A549 (cell line): ENCODE measurements at regions not wholly inside any gene's neighbourhood (a gene's known extent, or its start where the extent isn't known, plus 50 kb on each side); places are given as distances from the start of the nearest gene placed in this dataset.

Experiments used
- ATAC-seq, 2 experiments: fragments of 200-7000 bp in 1 of 2; fragments of >200 bp in 1 of 2; cut with Nextera tagmentation in 1 of 2; cut with Tn5 transposase in 1 of 2; 3 replicates each; pipeline versions ENCODE4 v1.8.0 to v1.9.1; 2018 to 2020; ENCODE audit warnings: mild to moderate bottlenecking in 1 of 2, moderate library complexity in 1 of 2
- CTCF ChIA-PET: fragments of 300-600 bp; sonication (Branson Sonifier 250); formaldehyde crosslinking; extraction: SDS; loops from one replicate; lab custom pipeline; 2021; ENCODE audit warnings: antibody characterized with exemption, inconsistent platforms; lab: Yijun Ruan, JAX
- POLR2A ChIA-PET: fragments of 350-600 bp; formaldehyde crosslinking; extraction: SDS; loops from one replicate; lab custom pipeline; 2021; ENCODE audit warnings: antibody characterized with exemption, inconsistent platforms; lab: Yijun Ruan, JAX
- DNase-seq, 2 experiments: peaks; one replicate each; pipeline versions ENCODE4 v3.0.0 to v3.0.0-alpha.2; 2011 to 2016; ENCODE audit warnings: low read depth in 1 of 2, low spot score in 1 of 2
- FAIRE-seq: peaks from 2 replicates; lab custom pipeline; 2011; peaks lifted over from hg19 to GRCh38; lab: Jason Lieb, UNC
- H3K27ac ChIP-seq, 2 experiments: fragments of >200 bp; sonication (Bioruptor Twin); formaldehyde crosslinking; 3 replicates each; pipeline ENCODE4 v1.5.1; 2016 to 2017
- H3K4me1 ChIP-seq: fragments of >200 bp; sonication (Bioruptor Twin); formaldehyde crosslinking; 3 replicates; pipeline ENCODE4 v1.6.1; 2016
- H3K4me2 ChIP-seq: fragments of >200 bp; sonication (Bioruptor Twin); formaldehyde crosslinking; 3 replicates; pipeline ENCODE4 v1.6.1; 2016
- H3K4me3 ChIP-seq: fragments of >200 bp; sonication (Bioruptor Twin); formaldehyde crosslinking; 3 replicates; pipeline ENCODE4 v1.5.1; 2016
- H3K9me3 ChIP-seq: fragments of >200 bp; sonication (Bioruptor Twin); formaldehyde crosslinking; 3 replicates; pipeline ENCODE4 v1.6.1; 2016
- CEBPB ChIP-seq, 2 experiments: fragments of >200 bp in 1 of 2; sonication (Bioruptor Twin) in 1 of 2; formaldehyde crosslinking in 1 of 2; IDR thresholded peaks; 2 replicates each; pipeline ENCODE4 v1.6.1; 2012 to 2016
- CTCF ChIP-seq: fragments of >200 bp; sonication (Bioruptor Twin); formaldehyde crosslinking; IDR thresholded peaks from 3 replicates; pipeline ENCODE4 v1.5.1; 2016
- E2F6 ChIP-seq: IDR thresholded peaks from 2 replicates; pipeline ENCODE4 v1.6.1; 2012; ENCODE audit warnings: low read depth, borderline replicate concordance
- FOSL2 ChIP-seq, 2 experiments: fragments of 450-650 bp in 1 of 2; fragments of >200 bp in 1 of 2; sonication (Bioruptor Twin) in 1 of 2; formaldehyde crosslinking; IDR thresholded peaks; 2 replicates each; pipeline versions ENCODE4 v1.5.0 to v1.6.1; 2016 to 2020; ENCODE audit warnings: mild to moderate bottlenecking in 1 of 2, moderate library complexity in 1 of 2
- GATA3 ChIP-seq: IDR thresholded peaks from 2 replicates; pipeline ENCODE4 v1.6.1; 2012; ENCODE audit warnings: borderline replicate concordance
- HEYL ChIP-seq: fragments of 250-450 bp; sonication (Bioruptor Pico); IDR thresholded peaks from 2 replicates; pipeline ENCODE4 v1.8.0; 2021; ENCODE audit warnings: mild to moderate bottlenecking, moderate library complexity
- HOXB5 ChIP-seq: fragments of 250-450 bp; sonication (Bioruptor Pico); IDR thresholded peaks from 2 replicates; pipeline ENCODE4 v1.5.0; 2020; ENCODE audit warnings: mild to moderate bottlenecking, moderate library complexity
- JUN ChIP-seq, 2 experiments: fragments of >200 bp; sonication (Bioruptor Twin); formaldehyde crosslinking; IDR thresholded peaks; 2 replicates in 1 of 2; 3 replicates in 1 of 2; pipeline ENCODE4 v1.6.1; 2016 to 2017
- JUNB ChIP-seq: fragments of >200 bp; sonication (Bioruptor Twin); formaldehyde crosslinking; IDR thresholded peaks from 2 replicates; pipeline ENCODE4 v1.6.1; 2016
- KDM1A ChIP-seq: fragments of 200-600 bp; sonication (generic); IDR thresholded peaks from 2 replicates; pipeline ENCODE4 v1.6.1; 2016; ENCODE audit warnings: low read depth, mild to moderate bottlenecking
- MAFK ChIP-seq: fragments of 450-650 bp; IDR thresholded peaks from 2 replicates; pipeline ENCODE4 v1.6.1; 2014; ENCODE audit not compliant: partially characterized antibody
- MAZ ChIP-seq: fragments of 150-350 bp; IDR thresholded peaks from 2 replicates; pipeline ENCODE4 v1.6.1; 2014; ENCODE audit warnings: antibody characterized with exemption, low read depth, low read length, borderline replicate concordance
- MYC ChIP-seq: IDR thresholded peaks from 2 replicates; pipeline ENCODE4 v1.6.1; 2012; ENCODE audit warnings: mild to moderate bottlenecking, inconsistent platforms, low read length, improper control_type of control experiment, borderline replicate concordance
- NFE2L2 ChIP-seq: fragments of 150-350 bp; conservative IDR thresholded peaks from 2 replicates; pipeline ENCODE4 v1.6.1; 2014; ENCODE audit warnings: low read length
- NPAS2 ChIP-seq: fragments of 250-450 bp; sonication (Bioruptor Pico); IDR thresholded peaks from 2 replicates; pipeline ENCODE4 v1.8.0; 2022; ENCODE audit warnings: mild to moderate bottlenecking, moderate library complexity, borderline replicate concordance
- NR3C1 ChIP-seq: fragments of >200 bp; sonication (Bioruptor Twin); formaldehyde crosslinking; IDR thresholded peaks from 3 replicates; pipeline ENCODE4 v1.6.1; 2017
- PHF8 ChIP-seq: fragments of 200-600 bp; sonication (generic); IDR thresholded peaks from 2 replicates; pipeline ENCODE4 v1.6.1; 2016; ENCODE audit warnings: low read depth, mild to moderate bottlenecking, antibody characterized with exemption, moderate library complexity, borderline replicate concordance
- RAD21 ChIP-seq, 2 experiments: fragments of >200 bp in 1 of 2; sonication (Bioruptor Twin) in 1 of 2; formaldehyde crosslinking in 1 of 2; IDR thresholded peaks in 1 of 2; conservative IDR thresholded peaks in 1 of 2; 2 replicates in 1 of 2; 3 replicates in 1 of 2; pipeline ENCODE4 v1.6.1; 2012 to 2018; ENCODE audit warnings: inconsistent platforms in 1 of 2
- RCOR1 ChIP-seq: fragments of 150-350 bp; IDR thresholded peaks from 2 replicates; pipeline ENCODE4 v1.6.1; 2014; ENCODE audit warnings: antibody characterized with exemption, low read length, low read depth
- REST ChIP-seq: fragments of 200-600 bp; sonication (generic); IDR thresholded peaks from 2 replicates; pipeline ENCODE4 v1.6.1; 2016; ENCODE audit warnings: antibody characterized with exemption, mild to moderate bottlenecking, moderate library complexity
- SMC3 ChIP-seq: fragments of >200 bp; sonication (Bioruptor Twin); formaldehyde crosslinking; IDR thresholded peaks from 3 replicates; pipeline ENCODE4 v1.6.1; 2018; ENCODE audit warnings: inconsistent platforms
- SREBF2 ChIP-seq: fragments of 450-650 bp; IDR thresholded peaks from 2 replicates; pipeline ENCODE4 v1.6.1; 2014; ENCODE audit warnings: mild to moderate bottlenecking, moderate library complexity
- ZC3H11A ChIP-seq: fragments of 450-650 bp; IDR thresholded peaks from 2 replicates; pipeline ENCODE4 v1.6.1; 2014; ENCODE audit warnings: antibody characterized with exemption, mild to moderate bottlenecking
- ZSCAN20 ChIP-seq: fragments of 250-450 bp; sonication (Bioruptor Pico); IDR thresholded peaks from 2 replicates; pipeline ENCODE4 v1.8.0; 2022; ENCODE audit warnings: mild to moderate bottlenecking, moderate library complexity
- WGBS: methylation state at CpG from one replicate; pipeline ENCODE4 v1.1.6; 2017; ENCODE audit errors: missing lambda C conversion rate; 5-methylcytosine and 5-hydroxymethylcytosine counted together

GRCh38 chr11:119789766-119790407 is 60.9 kb upstream of the NECTIN1 start (continued):
- TF ChIP-seq RCOR1 (no peak), CEBPB (IDR thresholded peaks at IDR 0.05) (no peak), SREBF2 (no peak)

GRCh38 chr11:119788911-119789560 is 60.0 kb upstream of the NECTIN1 start:
- Histone ChIP-seq H3K4me3 (no peak overlapping the region), H3K27ac (no peak overlapping the region), H3K4me1 (peaks cover 11% of the 10 kb centered on the region), H3K4me2 (no peak overlapping the region), H3K9me3 (no peaks in the 10 kb centered on the region)
- DNase-seq (no peak), ATAC-seq (no peak), FAIRE-seq (no peak)
- ChIA-PET CTCF (no interaction called here), POLR2A (no interaction called here)
- TF ChIP-seq CTCF (no peak), JUNB (no peak), KDM1A (no peak), MYC (no peak), JUN (IDR thresholded peaks at IDR 0.05) (no peak), MAFK (no peak), MAZ (no peak), E2F6 (no peak), RAD21 (conservative IDR thresholded peaks at IDR 0.05 in 1 of 2, IDR thresholded peaks at IDR 0.05 in 1 of 2) (no peak), HEYL (CRISPR knock-in tag) (no peak), SMC3 (no peak), FOSL2 (IDR thresholded peaks at IDR 0.05) (no peak), FOSL2 (CRISPR knock-in tag; IDR thresholded peaks at IDR 0.05) (no peak)
- 60% methylated on average over 12 of the region's 22 CpGs for WGBS

- ChIA-PET POLR2A (no interaction called here), CTCF (no interaction called here)
- H3K9me3 ChIP-seq: no peaks in the 10 kb centered on the region
- no peak overlapping the region for H3K4me3 ChIP-seq
- ATAC-seq (no peak), FAIRE-seq (no peak), DNase-seq (no peak)
- TF ChIP-seq GATA3 (no peak), NPAS2 (no peak), REST (no peak), RAD21 (conservative IDR thresholded peaks at IDR 0.05 in 1 of 2, IDR thresholded peaks at IDR 0.05 in 1 of 2) (no peak), ZSCAN20 (no peak), HOXB5 (CRISPR knock-in tag) (no peak), NR3C1 (no peak), PHF8 (no peak), NFE2L2 (no peak), HEYL (CRISPR knock-in tag) (no peak), ZC3H11A (no peak)
- WGBS: 40% methylated on average over 6 of the region's 12 CpGs
- no peak overlapping the region for H3K27ac ChIP-seq
- H3K4me1 ChIP-seq: peaks cover 11% of the 10 kb centered on the region
- H3K4me2 ChIP-seq: no peak overlapping the region
Measured at GRCh38 chr11:119788096-119788883, 59.3 kb upstream of the NECTIN1 start.
